Fibroblast of lung (primary cell): ENCODE measurements at regions not wholly inside any gene's neighbourhood (a gene's known extent, or its start where the extent isn't known, plus 50 kb on each side); places are given as distances from the start of the nearest gene placed in this dataset.

Source experiments
- CTCF ChIP-seq, 2 donors: IDR thresholded peaks in 1 of 2; conservative IDR thresholded peaks in 1 of 2; 1 replicate in 1 of 2; 2 replicates in 1 of 2; pipeline ENCODE4 v1.5.1; 2011 to 2012; ENCODE audit warnings: low read length in 2 of 2, control low read depth in 1 of 2, inconsistent platforms in 1 of 2, low read depth in 1 of 2, mild to moderate bottlenecking in 1 of 2
- EZH2 ChIP-seq: IDR thresholded peaks from 2 replicates; pipeline ENCODE4 v1.5.1; 2012; ENCODE audit warnings: low read length, control low read depth, mild to moderate bottlenecking; ENCODE audit errors: missing control alignments

- TF ChIP-seq EZH2 = no peak
- TF ChIP-seq CTCF (conservative IDR thresholded peaks at IDR 0.05 in 1 of 2, IDR thresholded peaks at IDR 0.05 in 1 of 2; ENCODE audit: low read depth in 1 of 2, low read length in 2 of 2) = no peak
Measured at GRCh38 chr5:68744206-68744605, 349.6 kb upstream of the SLC30A5 start.
